ENCODE measurements at regions not wholly inside any gene's neighbourhood (a gene's known extent, or its start where the extent isn't known, plus 50 kb on each side); places are given as distances from the start of the nearest gene placed in this dataset.
"Not testable (repeated sequence)": the region's sequence is repeated elsewhere in the genome, so short reads cannot be mapped to it uniquely, and the experiment has no call there.

- DNase-seq (ENCODE audit: low read depth in 4 of 4, low spot score in 2 of 4): no peak
Measured at GRCh38 chr10:9504227-9504626, 1449.7 kb downstream of the GATA3 start.

GRCh38 chr10:9505546-9505945, 1451.1 kb downstream of the GATA3 start:
- no peak for DNase-seq (ENCODE audit: low read depth in 4 of 4, low spot score in 2 of 4)

- peak in 2 of 4 donors; percentile 12 to 13 for DNase-seq (ENCODE audit: low read depth in 4 of 4, low spot score in 2 of 4)
Measured at GRCh38 chr10:9508606-9509005, 1454.1 kb downstream of the GATA3 start.

GRCh38 chr10:9510626-9511025, 1456.1 kb downstream of the GATA3 start:
- DNase-seq (ENCODE audit: low read depth in 4 of 4, low spot score in 2 of 4): no peak

GRCh38 chr10:9515922-9516321, 1461.4 kb downstream of the GATA3 start:
- no peak for DNase-seq (ENCODE audit: low read depth in 4 of 4, low spot score in 2 of 4)

GRCh38 chr10:9535744-9536143, 1481.3 kb downstream of the GATA3 start:
- no peak for DNase-seq (ENCODE audit: low read depth in 4 of 4, low spot score in 2 of 4)

- no peak for DNase-seq (ENCODE audit: low read depth in 4 of 4, low spot score in 2 of 4)
Measured at GRCh38 chr10:9545073-9545472, 1472.6 kb upstream of the CELF2 start.

- DNase-seq (ENCODE audit: low read depth in 4 of 4, low spot score in 2 of 4): no peak
Measured at GRCh38 chr10:9547936-9548904, 1469.5 kb upstream of the CELF2 start.

GRCh38 chr10:9550810-9551209, 1466.9 kb upstream of the CELF2 start:
- no peak for DNase-seq (ENCODE audit: low read depth in 4 of 4, low spot score in 2 of 4)

GRCh38 chr10:9554321-9554720, 1463.4 kb upstream of the CELF2 start:
- DNase-seq (ENCODE audit: low read depth in 4 of 4, low spot score in 2 of 4): peak in 1 of 4 donors; percentile 9

GRCh38 chr10:9560976-9561375, 1456.7 kb upstream of the CELF2 start:
- DNase-seq (ENCODE audit: low read depth in 4 of 4, low spot score in 2 of 4): no peak

- DNase-seq (ENCODE audit: low read depth in 4 of 4, low spot score in 2 of 4): no peak
Measured at GRCh38 chr10:9561821-9562505, 1455.7 kb upstream of the CELF2 start.

GRCh38 chr10:9577746-9578145, 1439.9 kb upstream of the CELF2 start:
- no peak for DNase-seq (ENCODE audit: low read depth in 4 of 4, low spot score in 2 of 4)

- DNase-seq (ENCODE audit: low read depth in 4 of 4, low spot score in 2 of 4): no peak
Measured at GRCh38 chr10:9579110-9579705, 1438.5 kb upstream of the CELF2 start.

GRCh38 chr10:9582803-9583202, 1434.9 kb upstream of the CELF2 start:
- DNase-seq (ENCODE audit: low read depth in 4 of 4, low spot score in 2 of 4): not testable (repeated sequence)

- DNase-seq (ENCODE audit: low read depth in 4 of 4, low spot score in 2 of 4): no peak
Measured at GRCh38 chr10:9596368-9596920, 1421.2 kb upstream of the CELF2 start.

- no peak for DNase-seq (ENCODE audit: low read depth in 4 of 4, low spot score in 2 of 4)
Measured at GRCh38 chr10:9602998-9603397, 1414.7 kb upstream of the CELF2 start.

- DNase-seq (ENCODE audit: low read depth in 4 of 4, low spot score in 2 of 4): no peak
Measured at GRCh38 chr10:9603972-9604371, 1413.7 kb upstream of the CELF2 start.

- DNase-seq (ENCODE audit: low read depth in 4 of 4, low spot score in 2 of 4): no peak
Measured at GRCh38 chr10:9605231-9605630, 1412.4 kb upstream of the CELF2 start.

GRCh38 chr10:9608602-9609001, 1409.1 kb upstream of the CELF2 start:
- no peak for DNase-seq (ENCODE audit: low read depth in 4 of 4, low spot score in 2 of 4)

Measured in left renal cortex interstitium (tissue), 4 donors.